ENCODE measurements at regions not wholly inside any gene's neighbourhood (a gene's known extent, or its start where the extent isn't known, plus 50 kb on each side); places are given as distances from the start of the nearest gene placed in this dataset.

DNA sequence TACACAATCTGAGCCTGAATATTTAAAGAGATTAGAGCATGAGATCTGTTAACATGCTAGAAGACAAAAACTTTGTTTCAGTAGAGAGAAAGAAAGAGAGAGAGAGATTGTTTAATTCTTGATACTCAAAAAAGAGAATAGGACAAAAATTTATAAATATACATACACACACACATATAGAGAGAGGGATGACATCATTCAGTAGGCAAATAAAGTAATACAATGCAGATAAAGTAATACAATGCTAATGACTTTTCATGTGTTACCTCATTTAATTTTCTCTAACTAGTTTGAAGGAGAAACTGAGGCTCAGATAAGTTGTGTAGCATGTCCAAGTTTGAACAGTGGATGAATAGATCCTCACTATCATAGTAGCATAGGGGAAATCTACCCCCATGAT lies 286.4 kb downstream of the CMPK2 start:
- TF ChIP-seq, protein P1, sequence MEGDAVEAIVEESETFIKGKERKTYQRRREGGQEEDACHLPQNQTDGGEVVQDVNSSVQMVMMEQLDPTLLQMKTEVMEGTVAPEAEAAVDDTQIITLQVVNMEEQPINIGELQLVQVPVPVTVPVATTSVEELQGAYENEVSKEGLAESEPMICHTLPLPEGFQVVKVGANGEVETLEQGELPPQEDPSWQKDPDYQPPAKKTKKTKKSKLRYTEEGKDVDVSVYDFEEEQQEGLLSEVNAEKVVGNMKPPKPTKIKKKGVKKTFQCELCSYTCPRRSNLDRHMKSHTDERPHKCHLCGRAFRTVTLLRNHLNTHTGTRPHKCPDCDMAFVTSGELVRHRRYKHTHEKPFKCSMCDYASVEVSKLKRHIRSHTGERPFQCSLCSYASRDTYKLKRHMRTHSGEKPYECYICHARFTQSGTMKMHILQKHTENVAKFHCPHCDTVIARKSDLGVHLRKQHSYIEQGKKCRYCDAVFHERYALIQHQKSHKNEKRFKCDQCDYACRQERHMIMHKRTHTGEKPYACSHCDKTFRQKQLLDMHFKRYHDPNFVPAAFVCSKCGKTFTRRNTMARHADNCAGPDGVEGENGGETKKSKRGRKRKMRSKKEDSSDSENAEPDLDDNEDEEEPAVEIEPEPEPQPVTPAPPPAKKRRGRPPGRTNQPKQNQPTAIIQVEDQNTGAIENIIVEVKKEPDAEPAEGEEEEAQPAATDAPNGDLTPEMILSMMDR (IDR thresholded peaks at IDR 0.05) = no peak
- no peak for TF ChIP-seq EZH2 (IDR thresholded peaks at IDR 0.05; ENCODE audit: borderline replicate concordance, insufficient read depth, low read depth, low read length, poor library complexity, severe bottlenecking)

Measured in B cell (primary cell).